Germinal center (tissue), 1 donor: ENCODE measurements at regions not wholly inside any gene's neighbourhood (a gene's known extent, or its start where the extent isn't known, plus 50 kb on each side); places are given as distances from the start of the nearest gene placed in this dataset.

Experiments
- DNase-seq: peaks from one replicate; pipeline ENCODE4 v3.0.0; 2012; ENCODE audit warnings: mixed read lengths, low spot score

DNA sequence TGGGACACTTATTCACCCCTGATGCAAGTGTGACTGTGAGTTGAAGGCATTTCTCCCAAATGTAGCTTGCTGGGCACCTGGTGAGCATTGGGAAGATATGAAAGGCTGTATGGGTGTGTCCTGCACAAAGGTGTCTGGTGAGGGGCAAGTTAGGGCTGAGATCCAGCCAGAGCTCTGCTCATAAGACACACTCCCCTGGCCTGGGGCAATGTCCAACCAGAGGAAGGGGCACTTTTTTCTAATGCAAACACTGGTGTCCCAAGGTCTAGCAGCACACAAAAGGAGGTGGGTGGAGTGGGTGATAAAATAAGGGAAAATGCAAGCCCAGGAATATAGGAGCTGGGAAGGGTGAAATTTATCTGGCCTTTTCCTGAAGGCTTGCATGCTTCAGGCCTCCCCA is 57.0 kb upstream of the TRABD2B start:
- no peak for DNase-seq

DNA sequence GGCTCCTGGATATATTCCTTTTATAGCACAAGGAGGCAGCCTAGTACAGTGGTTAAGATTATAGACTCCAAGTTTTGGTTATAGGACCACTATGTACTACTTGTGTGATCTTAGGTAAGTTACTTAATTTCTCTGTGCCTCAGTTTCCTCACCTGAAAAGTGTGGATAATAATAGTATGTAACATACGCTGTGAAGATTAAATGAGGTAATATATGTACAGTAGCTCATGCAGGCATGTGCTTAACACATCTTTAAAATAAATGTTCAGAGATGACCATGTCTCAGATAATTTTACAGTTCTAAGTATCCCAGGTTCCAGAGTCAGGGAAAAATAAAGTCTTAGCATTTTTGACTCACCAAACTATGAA is 55.7 kb upstream of the TRABD2B start:
- DNase-seq, result no peak

DNA sequence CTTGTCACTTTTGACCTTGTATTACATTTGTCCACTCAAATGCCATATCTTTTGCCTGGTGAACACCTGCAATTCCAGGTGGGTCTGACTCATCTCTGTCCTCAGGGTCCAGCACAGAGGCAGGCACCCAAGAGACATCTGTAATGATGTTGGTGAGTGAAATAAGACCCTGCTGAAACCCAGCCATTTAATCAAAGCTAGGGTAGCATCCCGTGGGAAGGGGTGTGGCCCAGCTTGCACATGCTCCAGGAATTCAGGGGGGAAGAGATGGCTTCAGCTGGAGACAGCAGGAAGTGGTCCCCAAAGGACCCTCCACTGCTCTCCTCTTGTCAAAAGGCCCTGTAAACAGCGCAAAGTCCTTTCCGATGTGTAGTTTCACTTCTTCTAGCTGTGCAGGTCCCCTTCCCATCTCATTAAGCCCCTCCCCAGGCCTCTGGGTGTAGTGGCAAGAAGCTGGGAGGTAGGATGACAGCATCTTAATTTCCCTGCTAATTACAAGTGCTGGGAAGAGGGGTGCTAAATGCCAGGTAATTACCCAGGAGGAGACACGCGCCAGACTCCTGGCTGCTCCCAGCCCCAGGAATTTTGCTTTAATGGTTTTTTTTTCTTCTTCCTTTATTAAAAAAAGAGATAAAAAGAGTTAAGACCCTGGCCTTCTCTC is 54.4 kb upstream of the TRABD2B start:
- DNase-seq, result no peak

DNA sequence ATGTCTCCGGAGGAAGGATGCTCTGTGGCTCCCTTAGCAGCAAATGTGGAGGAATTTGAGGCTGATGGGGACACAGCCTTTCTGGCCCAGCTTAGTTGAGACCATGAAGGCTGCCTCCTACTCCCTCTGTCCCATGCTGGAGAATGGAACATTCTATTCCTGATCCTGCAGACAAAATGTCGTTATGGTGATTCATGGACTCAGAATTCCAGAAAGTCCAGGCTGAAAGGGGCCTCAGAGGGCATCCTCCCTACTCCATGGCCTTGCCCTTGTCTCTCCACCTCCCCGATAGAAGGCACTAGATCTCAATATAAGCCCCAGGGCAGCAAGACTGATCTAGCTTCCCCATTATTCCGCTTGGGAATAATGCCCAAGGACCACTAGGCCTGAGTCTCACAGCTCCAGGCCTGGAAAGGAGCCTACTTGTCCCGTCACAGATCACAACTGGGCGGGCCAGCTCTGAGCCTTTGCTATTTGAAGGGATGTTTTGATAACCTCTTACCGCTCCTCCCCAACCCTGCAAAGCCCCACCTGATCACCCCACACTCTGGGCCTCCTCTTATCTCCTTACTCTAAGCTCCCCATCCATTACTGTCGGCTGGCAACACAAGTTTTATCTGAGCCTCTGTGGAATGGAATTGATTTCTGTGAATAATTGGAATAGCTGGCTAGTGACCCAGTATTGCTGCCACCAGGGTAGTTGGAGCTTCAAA is 52.8 kb upstream of the TRABD2B start:
- no peak for DNase-seq

DNA sequence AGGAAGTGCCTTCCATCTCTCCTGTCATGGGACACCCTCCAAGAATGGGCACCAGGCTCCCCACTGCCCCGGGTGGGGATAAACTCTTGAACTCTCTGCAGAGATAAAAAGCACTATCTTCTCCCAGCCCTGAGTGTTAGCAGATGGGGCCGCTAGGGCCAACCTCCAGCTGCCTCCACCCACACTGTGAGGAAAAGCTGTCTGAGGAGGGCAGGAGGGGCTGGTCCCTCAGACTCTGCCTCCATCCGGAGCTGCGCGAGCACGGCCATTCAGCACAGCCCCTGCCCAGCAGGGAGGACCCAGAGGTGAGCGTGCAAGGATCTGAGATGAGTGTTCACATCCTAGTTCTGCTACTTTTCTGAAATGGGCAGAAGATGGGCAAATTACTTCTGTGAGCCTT is 51.8 kb upstream of the TRABD2B start:
- no peak for DNase-seq

DNA sequence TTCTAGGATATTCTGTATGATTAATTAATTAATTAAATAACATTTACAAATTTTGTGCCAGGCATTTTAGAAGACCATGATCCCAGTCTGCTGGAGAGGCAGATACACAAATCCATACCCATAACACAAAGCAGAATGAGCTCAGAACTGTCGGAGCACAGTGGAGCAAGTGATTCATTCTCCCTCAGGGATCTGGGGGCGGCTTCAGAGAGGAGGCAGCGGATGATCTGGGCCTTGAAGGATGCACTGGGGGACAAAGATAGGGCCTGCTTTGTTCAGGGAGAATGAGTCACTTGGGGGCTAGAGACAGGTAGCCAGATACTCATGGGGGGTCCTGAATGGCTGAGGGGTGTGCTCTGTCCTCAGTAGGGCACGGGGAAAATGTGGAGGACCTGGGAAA is 50.9 kb upstream of the TRABD2B start:
- no peak for DNase-seq

DNA sequence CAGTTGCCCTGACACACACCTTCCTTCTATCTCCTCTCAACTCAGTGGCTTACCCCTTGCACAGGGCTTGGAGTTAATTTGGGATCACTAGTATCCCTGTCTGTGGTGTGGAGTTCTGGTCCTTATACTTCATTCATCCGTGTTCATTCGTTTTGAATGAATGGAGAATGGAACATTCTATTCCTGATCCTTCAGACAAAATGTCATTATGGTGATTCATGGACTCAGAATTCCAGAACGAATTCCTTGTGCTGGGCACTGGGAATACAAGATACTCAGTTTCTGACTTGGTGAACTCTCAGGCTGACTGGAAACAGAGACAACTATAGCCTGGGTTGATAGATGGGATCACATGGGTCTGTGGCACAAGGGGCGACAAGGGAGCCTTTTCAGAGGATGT is 49.9 kb upstream of the TRABD2B start:
- DNase-seq, result no peak
